ENCODE measurements at regions not wholly inside any gene's neighbourhood (a gene's known extent, or its start where the extent isn't known, plus 50 kb on each side); places are given as distances from the start of the nearest gene placed in this dataset.

- no peaks in the 10 kb centered on the region for H3K79me2 ChIP-seq (ENCODE audit: insufficient read depth, low read length)
- no peak overlapping the region for H3K4me3 ChIP-seq (ENCODE audit: low read depth, low read length, poor library complexity, severe bottlenecking)
- H3K27me3 ChIP-seq (ENCODE audit: insufficient read depth, low read length), result no peaks in the 10 kb centered on the region
- H3K9ac ChIP-seq (ENCODE audit: low read length), result no peak overlapping the region
- H3K36me3 ChIP-seq (ENCODE audit: insufficient read depth, low read length), result no peaks in the 10 kb centered on the region
- H3K9me3 ChIP-seq (ENCODE audit: low read length), result no peaks in the 10 kb centered on the region
- H2AFZ ChIP-seq (ENCODE audit: low read length), result no peak overlapping the region
- H3F3A ChIP-seq (ENCODE audit: insufficient read depth, low read length), result no peaks in the 10 kb centered on the region
- no peaks in the 10 kb centered on the region for H3K4me1 ChIP-seq (ENCODE audit: insufficient read depth, low read length, severe bottlenecking)
- no peaks in the 10 kb centered on the region for H4K20me1 ChIP-seq (ENCODE audit: insufficient read depth, low read length)
- no peak for TF ChIP-seq CTCF (IDR thresholded peaks at IDR 0.05; ENCODE audit: low read length)
- TF ChIP-seq EZH2 (IDR thresholded peaks at IDR 0.05; ENCODE audit: borderline replicate concordance, low read length), result no peak
- H3K27ac ChIP-seq (ENCODE audit: low read depth, low read length, poor library complexity, severe bottlenecking), result no peak overlapping the region
- no peaks in the 10 kb centered on the region for H3K9me2 ChIP-seq (ENCODE audit: low read depth, low read length)
- H3K4me2 ChIP-seq (ENCODE audit: low read length), result no peak overlapping the region
Observed at GRCh38 chr16:77059446-77059845, 131.5 kb upstream of the MON1B start.

GRCh38 chr16:77060614-77061013 lies 130.4 kb upstream of the MON1B start:
- Histone ChIP-seq H3F3A (ENCODE audit: insufficient read depth, low read length) (no peaks in the 10 kb centered on the region), H3K27me3 (ENCODE audit: insufficient read depth, low read length) (no peaks in the 10 kb centered on the region), H3K9me2 (ENCODE audit: low read depth, low read length) (no peaks in the 10 kb centered on the region), H2AFZ (ENCODE audit: low read length) (no peak overlapping the region), H3K27ac (ENCODE audit: low read depth, low read length, poor library complexity, severe bottlenecking) (no peak overlapping the region), H3K4me2 (ENCODE audit: low read length) (no peak overlapping the region), H4K20me1 (ENCODE audit: insufficient read depth, low read length) (no peaks in the 10 kb centered on the region), H3K79me2 (ENCODE audit: insufficient read depth, low read length) (no peaks in the 10 kb centered on the region), H3K36me3 (ENCODE audit: insufficient read depth, low read length) (no peaks in the 10 kb centered on the region), H3K9ac (ENCODE audit: low read length) (no peak overlapping the region), H3K9me3 (ENCODE audit: low read length) (no peaks in the 10 kb centered on the region), H3K4me1 (ENCODE audit: insufficient read depth, low read length, severe bottlenecking) (no peaks in the 10 kb centered on the region), H3K4me3 (ENCODE audit: low read depth, low read length, poor library complexity, severe bottlenecking) (no peak overlapping the region)
- TF ChIP-seq CTCF (IDR thresholded peaks at IDR 0.05; ENCODE audit: low read length) (no peak), EZH2 (IDR thresholded peaks at IDR 0.05; ENCODE audit: borderline replicate concordance, low read length) (no peak)

- no peaks in the 10 kb centered on the region for H3K9me3 ChIP-seq (ENCODE audit: low read length)
- no peaks in the 10 kb centered on the region for H3K9me2 ChIP-seq (ENCODE audit: low read depth, low read length)
- H4K20me1 ChIP-seq (ENCODE audit: insufficient read depth, low read length), result no peaks in the 10 kb centered on the region
- H3K4me2 ChIP-seq (ENCODE audit: low read length), result no peak overlapping the region
- TF ChIP-seq EZH2 (IDR thresholded peaks at IDR 0.05; ENCODE audit: borderline replicate concordance, low read length) (no peak), CTCF (IDR thresholded peaks at IDR 0.05; ENCODE audit: low read length) (no peak)
- no peaks in the 10 kb centered on the region for H3F3A ChIP-seq (ENCODE audit: insufficient read depth, low read length)
- no peak overlapping the region for H3K9ac ChIP-seq (ENCODE audit: low read length)
- no peak overlapping the region for H2AFZ ChIP-seq (ENCODE audit: low read length)
- no peaks in the 10 kb centered on the region for H3K4me1 ChIP-seq (ENCODE audit: insufficient read depth, low read length, severe bottlenecking)
- H3K27me3 ChIP-seq (ENCODE audit: insufficient read depth, low read length), result no peaks in the 10 kb centered on the region
- no peaks in the 10 kb centered on the region for H3K79me2 ChIP-seq (ENCODE audit: insufficient read depth, low read length)
- no peak overlapping the region for H3K4me3 ChIP-seq (ENCODE audit: low read depth, low read length, poor library complexity, severe bottlenecking)
- no peak overlapping the region for H3K27ac ChIP-seq (ENCODE audit: low read depth, low read length, poor library complexity, severe bottlenecking)
- no peaks in the 10 kb centered on the region for H3K36me3 ChIP-seq (ENCODE audit: insufficient read depth, low read length)
Observed at GRCh38 chr16:77062878-77063675, 127.9 kb upstream of the MON1B start.

Measured in OCI-LY1 (cell line).